ENCODE measurements at regions not wholly inside any gene's neighbourhood (a gene's known extent, or its start where the extent isn't known, plus 50 kb on each side); places are given as distances from the start of the nearest gene placed in this dataset.

DNA sequence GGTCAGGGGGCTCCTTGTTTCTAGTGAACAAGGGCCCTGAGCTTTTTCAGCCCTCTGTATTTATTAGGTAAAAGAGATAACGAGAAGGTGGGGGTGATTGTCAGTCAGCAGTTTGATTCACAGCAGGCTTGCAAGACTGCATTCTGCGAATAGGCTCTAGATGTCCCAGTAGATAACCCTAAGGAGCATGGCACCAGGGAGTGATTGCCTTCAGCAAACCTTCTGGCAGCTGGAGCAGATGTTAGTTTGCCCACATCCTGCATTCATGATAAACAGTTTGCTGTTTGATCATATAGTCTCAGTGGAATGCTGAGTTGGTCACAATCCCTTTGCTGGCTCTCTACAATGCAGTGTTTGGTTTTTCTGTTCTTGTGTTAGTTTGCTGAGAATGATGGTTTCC lies 161.3 kb upstream of the GADL1 start:
- TF ChIP-seq, protein P1, sequence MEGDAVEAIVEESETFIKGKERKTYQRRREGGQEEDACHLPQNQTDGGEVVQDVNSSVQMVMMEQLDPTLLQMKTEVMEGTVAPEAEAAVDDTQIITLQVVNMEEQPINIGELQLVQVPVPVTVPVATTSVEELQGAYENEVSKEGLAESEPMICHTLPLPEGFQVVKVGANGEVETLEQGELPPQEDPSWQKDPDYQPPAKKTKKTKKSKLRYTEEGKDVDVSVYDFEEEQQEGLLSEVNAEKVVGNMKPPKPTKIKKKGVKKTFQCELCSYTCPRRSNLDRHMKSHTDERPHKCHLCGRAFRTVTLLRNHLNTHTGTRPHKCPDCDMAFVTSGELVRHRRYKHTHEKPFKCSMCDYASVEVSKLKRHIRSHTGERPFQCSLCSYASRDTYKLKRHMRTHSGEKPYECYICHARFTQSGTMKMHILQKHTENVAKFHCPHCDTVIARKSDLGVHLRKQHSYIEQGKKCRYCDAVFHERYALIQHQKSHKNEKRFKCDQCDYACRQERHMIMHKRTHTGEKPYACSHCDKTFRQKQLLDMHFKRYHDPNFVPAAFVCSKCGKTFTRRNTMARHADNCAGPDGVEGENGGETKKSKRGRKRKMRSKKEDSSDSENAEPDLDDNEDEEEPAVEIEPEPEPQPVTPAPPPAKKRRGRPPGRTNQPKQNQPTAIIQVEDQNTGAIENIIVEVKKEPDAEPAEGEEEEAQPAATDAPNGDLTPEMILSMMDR (IDR thresholded peaks at IDR 0.05; ENCODE audit: low read depth, low read length), result no peak
- H3K4me3 ChIP-seq (ENCODE audit: low read depth, low read length), result no peak overlapping the region

DNA sequence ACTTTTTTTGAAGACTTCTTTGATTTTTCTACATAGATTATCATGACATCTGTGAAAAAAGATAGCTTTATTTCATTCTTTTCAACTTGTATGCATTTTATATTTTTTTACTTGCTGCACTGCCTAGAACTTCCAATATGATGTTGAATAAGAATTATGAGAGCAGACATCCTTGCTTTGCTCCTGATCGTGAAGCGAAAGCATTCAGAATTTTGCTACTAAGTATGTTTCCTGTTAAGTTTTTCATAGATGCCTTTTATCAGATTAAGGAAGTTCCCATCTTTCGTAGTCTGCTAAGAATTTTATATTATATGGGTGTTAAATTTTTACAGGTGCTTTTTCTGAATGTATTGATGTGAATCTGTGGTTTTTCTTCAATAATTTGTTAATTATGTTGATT lies 163.4 kb upstream of the GADL1 start:
- H3K4me3 ChIP-seq (ENCODE audit: low read depth, low read length), result no peak overlapping the region
- TF ChIP-seq, protein P1 (IDR thresholded peaks at IDR 0.05; ENCODE audit: low read depth, low read length), result no peak

DNA sequence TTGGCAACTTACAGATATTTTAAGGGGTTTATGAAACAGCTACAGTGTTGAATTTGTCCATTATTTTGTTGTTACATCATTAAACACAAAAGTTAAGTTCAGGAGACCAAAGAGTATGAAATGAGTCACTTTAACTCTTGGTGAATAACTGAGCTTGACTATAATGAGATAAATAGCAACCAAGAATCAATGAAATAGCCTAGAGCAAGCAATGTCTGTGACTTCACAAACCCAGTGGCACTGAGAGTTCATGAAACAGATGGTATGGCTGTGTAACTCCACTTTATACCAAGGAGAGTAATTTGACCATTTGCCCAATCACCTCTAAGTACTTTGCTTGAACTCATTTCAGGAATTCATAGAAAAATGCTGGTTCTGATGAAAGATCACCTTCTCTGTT lies 169.6 kb upstream of the GADL1 start:
- TF ChIP-seq, protein P1 (IDR thresholded peaks at IDR 0.05; ENCODE audit: low read depth, low read length), result no peak

DNA sequence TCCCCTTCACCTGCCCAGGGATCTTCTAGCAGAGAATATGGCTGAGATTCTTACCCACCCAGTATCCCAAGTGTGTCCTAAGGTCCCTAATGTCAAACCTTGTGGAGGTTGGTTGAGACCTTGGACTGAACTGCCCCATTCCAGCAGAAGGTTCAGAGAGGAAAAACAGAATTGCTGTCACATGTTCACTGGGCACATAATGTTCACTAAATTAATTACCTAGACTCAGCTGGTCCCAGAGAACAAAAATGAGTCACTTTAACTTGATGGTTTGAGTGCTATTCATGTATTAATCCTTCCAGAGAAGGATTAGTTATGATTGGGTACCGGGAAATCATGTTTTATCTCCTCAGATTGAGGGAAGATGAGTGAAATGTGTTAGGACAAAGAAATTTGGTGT lies 171.3 kb upstream of the GADL1 start:
- TF ChIP-seq, protein P1 (IDR thresholded peaks at IDR 0.05; ENCODE audit: low read depth, low read length), result no peak
- no peak overlapping the region for H3K4me3 ChIP-seq (ENCODE audit: low read depth, low read length)

More for the DNA sequence above, 169.6 kb upstream of the GADL1 start:
- H3K4me3 ChIP-seq (ENCODE audit: low read depth, low read length), result no peak overlapping the region

DNA sequence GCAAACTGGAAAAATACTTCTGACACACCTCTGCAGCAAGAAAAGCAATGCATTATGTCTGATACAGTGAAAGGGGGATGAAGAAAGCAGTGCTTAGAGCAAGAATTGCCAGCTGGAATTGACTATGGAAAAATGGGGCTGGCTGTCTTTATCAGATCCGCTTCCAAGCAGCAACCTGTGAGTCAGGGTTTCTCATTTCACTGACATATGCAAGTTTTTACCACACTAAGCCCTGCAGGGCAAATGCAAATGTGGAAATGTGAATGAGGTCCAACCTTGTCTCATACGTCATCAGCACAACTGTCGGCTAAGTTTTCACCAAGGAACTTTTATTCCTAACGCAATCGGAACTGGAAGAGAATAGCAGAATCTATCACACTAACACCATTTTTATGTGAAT lies 172.5 kb upstream of the GADL1 start:
- H3K4me3 ChIP-seq (ENCODE audit: low read depth, low read length), result no peak overlapping the region
- TF ChIP-seq, protein P1 (IDR thresholded peaks at IDR 0.05; ENCODE audit: low read depth, low read length), result no peak

DNA sequence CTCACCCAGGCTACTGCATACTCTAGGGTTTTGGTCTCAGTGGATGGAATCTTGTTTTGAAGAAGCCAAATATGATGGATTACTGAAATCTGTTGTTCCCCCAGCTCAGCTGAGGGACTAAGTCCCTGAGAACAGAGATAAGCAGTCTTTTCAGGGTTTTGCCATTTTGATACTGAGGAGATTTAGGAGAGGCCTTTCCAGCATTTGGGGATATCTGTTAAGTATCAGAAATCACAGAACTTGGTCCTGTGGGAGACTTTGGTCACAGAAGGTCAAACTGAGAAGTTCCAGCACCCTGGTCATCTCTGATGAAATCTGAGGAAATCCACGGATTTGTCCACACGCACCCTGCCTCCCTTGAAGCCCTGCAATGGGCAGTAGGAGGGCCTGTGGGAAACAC lies 181.0 kb upstream of the GADL1 start:
- H3K4me3 ChIP-seq (ENCODE audit: low read depth, low read length), result no peak overlapping the region
- TF ChIP-seq, protein P1 (IDR thresholded peaks at IDR 0.05; ENCODE audit: low read depth, low read length), result no peak

DNA sequence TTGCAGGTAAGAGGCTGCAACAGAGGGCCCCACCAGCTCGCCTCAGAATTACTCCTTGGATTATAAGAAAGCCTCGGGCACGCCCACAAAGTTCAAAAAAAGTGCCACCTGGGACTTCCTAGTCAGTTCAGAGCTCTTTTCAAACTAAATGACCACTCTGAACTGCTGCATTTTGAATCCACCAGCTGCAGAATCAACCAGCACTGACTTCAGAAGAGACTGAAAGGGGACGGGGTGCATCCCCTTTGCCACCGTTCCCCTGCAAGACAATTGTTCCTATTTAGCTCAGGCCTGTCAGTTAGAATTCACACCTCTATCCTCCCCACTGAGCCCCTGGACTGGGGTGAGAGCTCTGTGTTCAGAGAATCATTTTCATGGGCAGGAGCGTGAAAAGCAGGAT lies 181.4 kb upstream of the GADL1 start:
- TF ChIP-seq, protein P1 (IDR thresholded peaks at IDR 0.05; ENCODE audit: low read depth, low read length), result no peak
- no peak overlapping the region for H3K4me3 ChIP-seq (ENCODE audit: low read depth, low read length)

All from WI38 (cell line).